ENCODE measurements at regions not wholly inside any gene's neighbourhood (a gene's known extent, or its start where the extent isn't known, plus 50 kb on each side); places are given as distances from the start of the nearest gene placed in this dataset.

- Histone ChIP-seq H2AFZ (ENCODE audit: low read depth, low read length, severe bottlenecking) (no peak overlapping the region), H4K20me1 (ENCODE audit: low read depth, low read length) (no peaks in the 10 kb centered on the region; the same call in 1 of the 2 replicates), H3K9me2 (replicated peaks; ENCODE audit: insufficient read depth, low read length) (no peaks in the 10 kb centered on the region), H3K27ac (ENCODE audit: low read depth, low read length) (no peak overlapping the region), H3F3A (ENCODE audit: insufficient read depth) (no peaks in the 10 kb centered on the region), H3K36me3 (ENCODE audit: low read length) (no peaks in the 10 kb centered on the region), H3K9me3 (ENCODE audit: insufficient read depth, low read length) (no peaks in the 10 kb centered on the region), H3K4me2 (ENCODE audit: low read depth, low read length, poor library complexity, severe bottlenecking) (no peak overlapping the region), H3K27me3 (ENCODE audit: low read length) (no peaks in the 10 kb centered on the region), H3K79me2 (ENCODE audit: insufficient read depth, low read length) (no peaks in the 10 kb centered on the region), H3K9ac (ENCODE audit: low read length) (no peak overlapping the region), H3K4me3 (ENCODE audit: insufficient read depth, low read length, poor library complexity, severe bottlenecking) (no peak overlapping the region)
- TF ChIP-seq EZH2phosphoT487 (conservative IDR thresholded peaks at IDR 0.05; ENCODE audit: low read length): no peak
- no peak for TF ChIP-seq CTCF (IDR thresholded peaks at IDR 0.05; ENCODE audit: insufficient read depth, low read length, poor library complexity, severe bottlenecking)
These were observed 209.8 kb upstream of the SEMA3D start for GRCh38 chr7:85396676-85397075.

- H3K9me3 ChIP-seq (ENCODE audit: insufficient read depth, low read length): no peaks in the 10 kb centered on the region
These were observed 205.9 kb upstream of the SEMA3D start for GRCh38 chr7:85392789-85393188.

GRCh38 chr7:85392326-85392725, 205.5 kb upstream of the SEMA3D start:
- Histone ChIP-seq H4K20me1 (ENCODE audit: low read depth, low read length) (no peaks in the 10 kb centered on the region), H3K9me2 (replicated peaks; ENCODE audit: insufficient read depth, low read length) (no peaks in the 10 kb centered on the region), H3K36me3 (ENCODE audit: low read length) (no peaks in the 10 kb centered on the region), H3F3A (ENCODE audit: insufficient read depth) (no peaks in the 10 kb centered on the region), H3K4me2 (ENCODE audit: low read depth, low read length, poor library complexity, severe bottlenecking) (no peak overlapping the region), H3K79me2 (ENCODE audit: insufficient read depth, low read length) (no peaks in the 10 kb centered on the region), H3K4me3 (ENCODE audit: insufficient read depth, low read length, poor library complexity, severe bottlenecking) (no peak overlapping the region), H3K9ac (ENCODE audit: low read length) (no peak overlapping the region), H3K9me3 (ENCODE audit: insufficient read depth, low read length) (no peaks in the 10 kb centered on the region), H3K27ac (ENCODE audit: low read depth, low read length) (no peak overlapping the region), H2AFZ (ENCODE audit: low read depth, low read length, severe bottlenecking) (no peak overlapping the region), H3K27me3 (ENCODE audit: low read length) (no peaks in the 10 kb centered on the region)
- TF ChIP-seq EZH2phosphoT487 (conservative IDR thresholded peaks at IDR 0.05; ENCODE audit: low read length): no peak
- no peak for TF ChIP-seq CTCF (IDR thresholded peaks at IDR 0.05; ENCODE audit: insufficient read depth, low read length, poor library complexity, severe bottlenecking)

More at GRCh38 chr7:85392789-85393188, 205.9 kb upstream of the SEMA3D start:
- Histone ChIP-seq H3K4me2 (ENCODE audit: low read depth, low read length, poor library complexity, severe bottlenecking) (no peak overlapping the region), H3K36me3 (ENCODE audit: low read length) (no peaks in the 10 kb centered on the region), H3F3A (ENCODE audit: insufficient read depth) (no peaks in the 10 kb centered on the region), H4K20me1 (ENCODE audit: low read depth, low read length) (no peaks in the 10 kb centered on the region), H3K27ac (ENCODE audit: low read depth, low read length) (no peak overlapping the region), H3K27me3 (ENCODE audit: low read length) (no peaks in the 10 kb centered on the region), H3K9ac (ENCODE audit: low read length) (no peak overlapping the region), H3K4me3 (ENCODE audit: insufficient read depth, low read length, poor library complexity, severe bottlenecking) (no peak overlapping the region), H3K79me2 (ENCODE audit: insufficient read depth, low read length) (no peaks in the 10 kb centered on the region), H2AFZ (ENCODE audit: low read depth, low read length, severe bottlenecking) (no peak overlapping the region), H3K9me2 (replicated peaks; ENCODE audit: insufficient read depth, low read length) (no peaks in the 10 kb centered on the region)
- TF ChIP-seq CTCF (IDR thresholded peaks at IDR 0.05; ENCODE audit: insufficient read depth, low read length, poor library complexity, severe bottlenecking): no peak
- TF ChIP-seq EZH2phosphoT487 (conservative IDR thresholded peaks at IDR 0.05; ENCODE audit: low read length): no peak

Measured in SU-DHL-6 (cell line).